Psoas muscle (tissue), 7 donors: ENCODE measurements at regions not wholly inside any gene's neighbourhood (a gene's known extent, or its start where the extent isn't known, plus 50 kb on each side); places are given as distances from the start of the nearest gene placed in this dataset.

Experiments
- ATAC-seq, 4 donors: fragments of 200-7000 bp; cut with Tn5 transposase; one replicate each; pipeline ENCODE4 v1.9.1; 2020; ENCODE audit warnings: moderate library complexity in 3 of 4, mild to moderate bottlenecking in 2 of 4
- DNase-seq, 2 donors: peaks; one replicate each; pipeline ENCODE4 v3.0.0-alpha.2; 2020
- H3K27ac ChIP-seq: fragments of 200-600 bp; one replicate; pipeline ENCODE4 v1.8.0; 2022
- H3K27me3 ChIP-seq, 3 donors: fragments of 200-600 bp in 1 of 3; one replicate each; pipeline versions ENCODE4 v1.6.1 to v1.8.0; 2013 to 2022; ENCODE audit warnings: low read length in 2 of 3, mild to moderate bottlenecking in 2 of 3, moderate library complexity in 1 of 3; ENCODE audit not compliant: insufficient read depth in 3 of 3
- H3K36me3 ChIP-seq, 2 donors: fragments of 200-600 bp in 1 of 2; one replicate each; pipeline versions ENCODE4 v1.6.1 to v1.8.0; 2013 to 2022; ENCODE audit warnings: low read depth in 1 of 2, mild to moderate bottlenecking in 1 of 2, moderate library complexity in 1 of 2; ENCODE audit not compliant: insufficient read depth in 1 of 2
- H3K4me1 ChIP-seq: fragments of 200-600 bp; one replicate; pipeline ENCODE4 v1.8.0; 2022
- H3K4me3 ChIP-seq: fragments of 200-600 bp; one replicate; pipeline ENCODE4 v1.8.0; 2022; ENCODE audit warnings: mild to moderate bottlenecking
- H3K9me3 ChIP-seq: fragments of 200-600 bp; one replicate; pipeline ENCODE4 v1.8.0; 2022
- CTCF ChIP-seq: fragments of 200-600 bp; IDR thresholded peaks from one replicate; pipeline ENCODE4 v1.8.0; 2022; ENCODE audit warnings: antibody characterized with exemption
- WGBS, 3 donors: extraction: QIAGEN DNeasy Blood & Tissue Kit; methylation state at CpG; one replicate each; pipeline versions ENCODE4 v1.1.6 to v1.1.7; 2013; 5-methylcytosine and 5-hydroxymethylcytosine counted together
- intact Hi-C, 2 donors: fragments of 100-400 bp; cut with DNase I; formaldehyde crosslinking; loops; one replicate each; pipeline versions ENCODE4 v1.11.0 to v1.14.2; 2022
- donor health status: healthy with polysubstance abuse.
- donor health status: DM: no; HTN: no; CAD: no; lungs with moderate emphysema.
- donor health status: Bipolar disorder and iron deficiency.
- donor health status: healthy.
- donor health status: DM: yes; HTN: yes; CAD: no.
- donor health status: DM: no; HTN: no; CAD: no.
- donor health status: DM: yes; HTN: yes; CAD: no.

- DNase-seq (no peak), ATAC-seq (no peak)
- Histone ChIP-seq H3K9me3 (no peaks in the 10 kb centered on the region), H3K27ac (no peak overlapping the region), H3K4me3 (no peak overlapping the region), H3K4me1 (no peaks in the 10 kb centered on the region), H3K36me3 (no peaks in the 10 kb centered on the region), H3K27me3 (peaks cover 0 to 2% (median 0%) of the 10 kb centered on the region in 3 donors)
- 83 to 85% (median 84%) methylated on average over 9 of the region's 9 CpGs for WGBS, 3 donors
- TF ChIP-seq CTCF = no peak
- intact Hi-C loops = no loop called here
These were observed 84.1 kb downstream of the TNFSF11 start for GRCh38 chr13:42658019-42658418.

GRCh38 chr13:42660333-42660965 lies 86.5 kb downstream of the TNFSF11 start:
- WGBS, 3 donors = 58 to 72% (median 61%) methylated on average over 5 of the region's 5 CpGs
- no peak for ATAC-seq
- Histone ChIP-seq H3K4me1 (no peaks in the 10 kb centered on the region), H3K27me3 (peaks cover 0 to 2% (median 0%) of the 10 kb centered on the region in 3 donors), H3K36me3 (no peaks in the 10 kb centered on the region), H3K4me3 (no peak overlapping the region), H3K27ac (no peak overlapping the region), H3K9me3 (no peaks in the 10 kb centered on the region)
- TF ChIP-seq CTCF = no peak
- no peak for DNase-seq
- intact Hi-C loops = no loop called here

GRCh38 chr13:42667638-42668037 lies 93.7 kb downstream of the TNFSF11 start:
- Histone ChIP-seq H3K4me1 (no peaks in the 10 kb centered on the region), H3K9me3 (peaks cover 11% of the 10 kb centered on the region), H3K36me3 (no peaks in the 10 kb centered on the region), H3K27ac (no peak overlapping the region), H3K27me3 (no peaks in the 10 kb centered on the region), H3K4me3 (no peak overlapping the region)
- DNase-seq (no peak), ATAC-seq (no peak)
- TF ChIP-seq CTCF = no peak
- intact Hi-C loops = no loop called here

- no peak overlapping the region for H3K27ac ChIP-seq
- 52 to 67% (median 64%) methylated on average over 7 of the region's 7 CpGs for WGBS, 3 donors
- H3K9me3 ChIP-seq = peaks cover 11% of the 10 kb centered on the region
- intact Hi-C loops = no loop called here
- ATAC-seq (no peak), DNase-seq (no peak)
- no peaks in the 10 kb centered on the region for H3K27me3 ChIP-seq
- H3K4me1 ChIP-seq = no peaks in the 10 kb centered on the region
- no peak for TF ChIP-seq CTCF
- no peaks in the 10 kb centered on the region for H3K36me3 ChIP-seq
- no peak overlapping the region for H3K4me3 ChIP-seq
These were observed 97.5 kb downstream of the TNFSF11 start for GRCh38 chr13:42671502-42671901.

GRCh38 chr13:42673677-42674076 lies 99.7 kb downstream of the TNFSF11 start:
- Histone ChIP-seq H3K4me1 (no peaks in the 10 kb centered on the region), H3K36me3 (no peaks in the 10 kb centered on the region), H3K27ac (no peak overlapping the region), H3K9me3 (no peaks in the 10 kb centered on the region), H3K27me3 (no peaks in the 10 kb centered on the region), H3K4me3 (no peak overlapping the region)
- DNase-seq (no peak), ATAC-seq (no peak)
- no peak for TF ChIP-seq CTCF
- WGBS, 3 donors = 59 to 69% (median 60%) methylated on average over 2 of the region's 2 CpGs
- intact Hi-C loops = no loop called here
